DND-41 (cell line): ENCODE measurements at regions not wholly inside any gene's neighbourhood (a gene's known extent, or its start where the extent isn't known, plus 50 kb on each side); places are given as distances from the start of the nearest gene placed in this dataset.

Experiments used
- CTCF ChIP-seq: IDR thresholded peaks from 2 replicates; pipeline ENCODE4 v1.5.1; 2012; ENCODE audit warnings: borderline replicate concordance, low read length, moderate library complexity, mild to moderate bottlenecking; ENCODE audit not compliant: poor library complexity, severe bottlenecking; ENCODE audit errors: extremely low read depth
- EZH2 ChIP-seq: IDR thresholded peaks from 3 replicates; pipeline ENCODE4 v1.6.1; 2012; ENCODE audit warnings: borderline replicate concordance, low read depth, mild to moderate bottlenecking, moderate library complexity, low read length, inconsistent platforms; ENCODE audit not compliant: severe bottlenecking

DNA sequence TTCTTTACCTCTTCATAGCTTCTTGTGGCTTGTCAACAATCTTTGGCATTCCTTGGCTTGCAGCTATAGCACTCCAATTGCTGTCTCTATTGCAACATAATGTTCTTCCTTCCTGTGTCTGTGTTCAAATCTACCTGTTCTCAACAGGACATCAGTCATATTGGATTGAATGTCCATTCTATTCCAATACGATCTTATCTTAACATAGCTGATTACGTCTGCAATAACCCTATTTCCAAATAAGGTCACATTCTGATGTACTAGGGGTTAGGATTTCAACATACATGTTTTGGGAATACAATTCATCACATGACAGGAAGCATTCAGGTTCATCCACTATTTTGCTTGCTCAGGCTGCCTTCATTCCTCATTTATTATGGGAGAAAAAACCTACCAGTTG lies 684.4 kb upstream of the CITED2 start:
- TF ChIP-seq CTCF (no peak), EZH2 (no peak)
